HG03280 (cell line): ENCODE measurements at regions not wholly inside any gene's neighbourhood (a gene's known extent, or its start where the extent isn't known, plus 50 kb on each side); places are given as distances from the start of the nearest gene placed in this dataset.
"Not testable (repeated sequence)": the region's sequence is repeated elsewhere in the genome, so short reads cannot be mapped to it uniquely, and the experiment has no call there.

ENCODE experiments used
- ATAC-seq: cut with Tn5 transposase; IDR thresholded peaks from one replicate; pipeline ENCODE4 v1.9.1; 2021; ENCODE audit warnings: mild to moderate bottlenecking, moderate library complexity; ENCODE audit not compliant: unreplicated experiment

DNA sequence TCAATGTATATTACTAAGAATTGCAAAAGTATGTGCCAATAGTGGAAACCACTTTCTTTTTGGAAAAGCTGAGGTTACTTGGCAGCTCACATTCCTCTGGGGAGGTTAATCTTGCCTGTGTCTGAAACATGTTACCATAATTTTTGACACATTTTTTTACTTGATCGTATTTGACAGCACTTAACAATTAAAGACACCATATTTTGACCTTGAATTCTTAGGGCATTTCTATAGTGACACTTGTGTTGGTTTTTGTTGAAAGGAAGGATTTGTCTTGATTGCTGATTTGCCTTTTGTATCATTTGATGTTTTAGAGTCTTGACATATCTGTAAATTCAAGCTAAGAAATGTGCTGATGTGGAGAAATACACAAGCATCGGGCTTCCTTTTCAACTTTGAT is 2135.5 kb downstream of the PCDH7 start:
- no peak for ATAC-seq

DNA sequence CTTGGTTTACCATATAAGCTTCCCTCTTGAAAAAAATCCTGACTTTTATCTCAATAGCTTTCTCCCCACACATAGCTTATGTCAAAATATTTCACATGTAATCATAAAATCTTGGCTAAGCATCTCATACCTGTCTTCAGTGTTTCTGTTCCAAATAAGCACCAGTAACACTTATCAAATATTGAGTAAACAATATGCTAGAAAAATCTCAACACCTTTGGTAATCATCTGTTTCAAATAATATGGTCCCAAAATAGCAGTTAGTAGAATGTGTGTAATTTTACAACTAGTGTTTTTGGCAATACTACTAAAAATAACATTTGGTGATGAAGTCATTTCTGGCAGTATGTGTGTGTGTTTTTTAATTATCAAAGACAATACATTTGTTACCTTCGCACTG is 2138.2 kb downstream of the PCDH7 start:
- no peak for ATAC-seq

DNA sequence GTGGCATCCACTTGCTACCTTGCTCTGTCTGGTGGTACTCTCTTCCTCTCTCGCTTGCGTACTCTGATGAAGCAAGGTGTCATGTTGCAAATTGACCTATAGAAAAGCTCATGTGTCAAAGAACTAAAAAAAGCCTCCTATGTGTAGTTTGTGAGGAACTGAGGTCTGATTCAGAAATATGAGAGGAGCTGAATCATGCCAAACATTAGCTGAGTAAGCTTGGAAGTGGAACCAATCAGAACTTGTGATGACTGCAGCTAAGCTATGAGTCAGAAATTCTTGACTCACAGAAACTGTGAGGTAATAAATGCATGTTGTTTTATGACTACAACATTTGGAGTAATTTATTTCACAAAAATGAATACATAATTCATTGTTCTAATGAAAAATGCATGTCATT is 2138.8 kb downstream of the PCDH7 start:
- ATAC-seq: no peak

DNA sequence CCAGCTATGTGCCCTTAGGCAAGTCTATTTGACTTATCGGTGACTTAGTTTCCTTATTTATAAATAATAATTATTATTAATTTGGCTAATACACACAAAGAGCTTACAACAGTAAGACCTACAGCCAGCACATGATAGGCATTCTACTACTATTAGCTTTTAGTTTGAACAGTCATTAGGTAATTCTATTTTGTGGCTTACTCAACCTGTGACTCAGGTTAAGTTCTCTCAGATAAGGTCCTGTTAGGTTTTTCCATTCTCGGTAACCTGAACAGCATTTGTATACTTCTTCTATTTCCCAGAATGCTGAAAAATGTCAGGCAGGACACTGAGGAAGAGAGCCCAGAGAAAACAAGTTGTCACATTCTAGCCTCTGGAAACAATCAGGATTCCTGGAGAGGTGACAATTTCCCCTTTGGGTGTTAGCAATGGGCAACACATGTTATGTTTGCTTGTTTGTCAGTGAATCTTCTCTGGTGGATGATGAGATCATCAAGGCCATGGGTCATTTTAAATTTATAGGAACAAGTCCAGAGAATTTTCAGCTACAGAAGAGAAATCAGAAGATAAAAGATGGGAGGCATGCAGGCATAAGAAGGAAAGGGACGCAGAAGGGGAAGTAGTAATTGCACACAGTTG is 2144.7 kb downstream of the PCDH7 start:
- no peak for ATAC-seq

DNA sequence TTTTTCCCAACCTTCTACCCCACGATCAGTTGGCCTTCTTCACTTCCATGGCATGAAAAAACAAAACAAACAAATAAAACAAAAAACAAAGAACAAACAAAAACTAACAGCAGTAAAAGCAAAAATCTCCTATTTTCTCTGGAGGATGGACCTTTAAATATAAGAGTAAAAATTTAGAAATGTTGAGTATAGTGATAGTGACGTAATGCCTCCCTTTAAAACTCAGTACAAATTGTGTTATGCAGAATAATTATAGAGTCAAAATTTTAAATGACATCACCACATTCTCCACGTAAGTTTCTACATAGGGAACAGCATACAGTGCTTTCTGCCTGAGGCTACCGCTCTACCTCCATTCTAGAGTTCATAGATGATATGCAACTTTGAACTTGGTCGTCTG is 2156.4 kb downstream of the PCDH7 start:
- no peak for ATAC-seq

DNA sequence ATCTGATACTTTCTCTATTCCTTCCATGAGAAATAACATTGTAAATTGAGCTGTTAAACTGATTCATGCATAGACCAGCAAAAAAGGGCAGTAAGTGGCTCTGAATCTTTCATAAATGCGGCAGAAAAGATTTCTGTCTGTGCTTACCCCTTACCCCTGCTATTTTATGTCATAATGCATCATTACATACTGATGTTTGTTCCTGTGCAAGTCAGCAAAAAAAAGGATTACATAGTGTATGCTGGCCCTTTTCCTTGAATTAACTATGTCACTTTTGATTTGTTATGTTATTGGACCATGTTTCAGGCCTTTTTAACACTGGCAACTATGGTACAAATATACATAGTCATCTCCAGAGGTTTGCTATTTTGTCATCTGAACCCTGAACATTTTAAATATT is 2159.7 kb downstream of the PCDH7 start:
- ATAC-seq: no peak

DNA sequence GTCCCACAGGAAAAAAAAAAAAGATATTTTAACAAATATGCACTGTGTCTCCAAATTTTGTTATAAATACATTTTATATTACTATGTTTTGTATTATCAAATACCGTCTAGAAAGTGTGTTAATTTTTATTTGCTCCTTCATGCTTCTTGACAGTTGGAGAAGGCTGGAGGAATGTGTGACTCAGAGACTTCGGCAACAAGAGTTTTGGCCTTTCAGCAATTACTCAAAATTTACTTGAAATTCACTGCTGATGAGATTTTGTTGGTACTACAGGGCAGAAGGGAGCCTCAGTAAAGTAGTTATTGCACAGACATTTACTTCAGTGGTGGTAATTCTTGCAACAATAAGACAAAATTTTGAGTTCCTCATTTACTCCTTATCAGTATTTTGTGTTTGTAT is 2164.0 kb downstream of the PCDH7 start:
- ATAC-seq: no peak

DNA sequence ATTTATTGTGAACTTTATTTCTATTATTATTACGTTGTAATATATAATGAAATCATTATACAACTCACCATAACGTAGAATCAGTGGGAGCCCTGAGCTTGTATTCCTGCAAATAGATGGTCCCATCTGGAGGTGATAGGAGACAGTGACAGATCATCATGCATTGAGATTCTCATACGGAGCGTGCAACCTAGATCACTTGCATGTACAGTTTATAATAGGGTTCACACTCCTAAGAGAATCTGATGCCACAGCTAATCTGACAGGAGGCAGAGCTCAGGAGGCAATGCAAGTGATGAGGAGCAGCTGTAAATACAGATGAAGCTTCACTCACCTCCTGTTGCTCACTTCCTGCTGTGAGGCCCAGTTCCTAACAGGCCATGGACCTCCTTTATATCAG is 2170.2 kb downstream of the PCDH7 start:
- no peak for ATAC-seq

DNA sequence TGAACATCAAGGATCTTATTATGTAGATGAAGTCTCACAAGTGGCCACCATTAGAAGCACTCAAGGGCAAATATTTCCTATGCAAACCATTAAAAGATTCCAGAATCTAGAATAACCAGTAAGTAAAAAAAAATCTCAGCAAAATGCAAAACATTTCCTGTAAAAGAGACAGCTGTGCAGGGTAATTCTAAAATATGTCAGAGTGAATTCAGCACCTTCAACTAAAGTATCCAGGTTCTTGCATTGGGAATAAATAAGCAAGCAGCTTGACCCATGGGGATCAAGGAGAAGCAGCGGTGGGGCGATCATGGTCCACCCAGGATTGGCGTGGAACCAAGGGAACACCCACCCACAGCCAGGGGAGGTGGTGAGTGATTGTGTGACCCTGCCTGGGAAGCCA is 2188.9 kb downstream of the PCDH7 start:
- ATAC-seq: no peak

DNA sequence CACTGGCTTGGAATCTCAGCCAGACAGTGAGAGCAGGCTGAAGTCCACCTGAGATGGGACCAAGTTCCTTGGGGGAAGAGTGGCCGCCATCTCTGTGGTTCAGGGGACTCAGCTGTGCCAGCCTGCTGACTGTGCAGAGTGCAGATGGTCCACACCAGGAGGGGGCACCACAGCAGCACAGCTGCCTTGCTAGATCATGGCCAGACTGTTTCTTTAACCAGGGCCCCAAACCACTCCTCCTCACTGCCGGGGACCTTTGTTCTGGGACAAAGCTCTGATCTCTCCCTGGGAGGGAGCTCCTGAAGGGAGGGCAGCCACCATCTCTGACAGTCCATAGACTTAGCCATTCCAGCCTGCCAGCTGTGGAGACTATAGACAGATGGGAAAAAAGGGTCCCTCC is 2189.6 kb downstream of the PCDH7 start:
- no peak for ATAC-seq

DNA sequence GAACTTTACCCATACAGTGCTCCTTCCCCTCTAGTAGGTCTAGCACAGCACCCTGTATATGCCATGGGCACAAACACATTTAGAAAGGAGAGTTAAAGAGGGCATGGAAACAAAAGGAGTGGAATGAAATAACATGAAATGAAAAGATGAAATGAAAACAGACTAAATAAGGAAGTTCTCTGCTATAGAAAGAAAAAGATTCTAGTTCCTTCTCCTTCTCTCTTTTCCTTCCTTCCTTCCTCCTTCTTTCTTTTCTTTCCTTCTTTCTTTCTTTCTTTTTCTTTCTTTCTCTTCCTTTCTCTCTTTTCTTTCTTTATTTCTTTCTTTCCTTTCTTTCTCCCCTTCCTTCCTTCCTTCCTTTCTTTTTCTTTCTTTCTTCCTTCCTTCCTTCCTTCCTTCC is 2197.4 kb downstream of the PCDH7 start:
- no peak for ATAC-seq

DNA sequence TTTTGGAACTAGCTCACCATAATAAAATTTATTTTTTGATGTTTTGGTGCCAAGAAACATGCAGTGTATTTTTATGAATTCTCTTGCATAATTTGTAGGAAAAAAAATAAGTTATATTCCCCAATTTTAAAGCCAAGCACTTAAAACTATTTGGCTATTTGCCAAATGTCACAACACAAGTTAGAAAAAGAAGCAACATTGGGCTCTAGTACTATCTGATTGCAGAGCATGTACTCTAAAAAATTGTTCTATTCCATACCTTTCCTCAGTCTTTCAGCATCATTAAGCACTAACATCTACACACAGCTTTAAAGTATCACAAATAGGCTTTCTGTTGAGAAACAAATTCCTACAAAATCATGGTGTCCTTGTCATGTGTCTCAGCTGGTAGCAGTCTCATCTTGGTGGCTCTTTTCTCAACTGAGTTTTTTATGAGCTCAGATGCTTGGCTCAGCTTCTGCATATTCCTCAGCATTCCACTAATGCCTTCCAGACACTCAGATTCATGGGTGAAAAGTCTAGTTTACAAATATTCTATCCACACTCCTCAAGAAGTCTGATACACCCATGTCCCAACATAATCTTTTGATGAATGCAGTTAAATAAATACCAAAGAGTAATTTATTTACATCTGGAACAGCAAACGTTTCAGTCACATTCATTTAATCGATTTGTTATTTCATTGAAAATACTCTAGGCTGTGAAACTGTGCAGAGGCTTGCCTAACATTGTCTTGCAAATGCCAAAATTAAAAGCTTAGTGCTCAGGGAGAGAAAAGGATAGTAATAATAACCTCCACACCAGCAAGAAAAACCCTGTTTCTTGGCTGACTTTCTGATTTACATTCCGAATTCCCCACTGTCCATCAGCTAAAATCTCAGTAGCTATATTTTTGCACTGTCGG is 2209.9 kb downstream of the PCDH7 start:
- ATAC-seq: no peak

DNA sequence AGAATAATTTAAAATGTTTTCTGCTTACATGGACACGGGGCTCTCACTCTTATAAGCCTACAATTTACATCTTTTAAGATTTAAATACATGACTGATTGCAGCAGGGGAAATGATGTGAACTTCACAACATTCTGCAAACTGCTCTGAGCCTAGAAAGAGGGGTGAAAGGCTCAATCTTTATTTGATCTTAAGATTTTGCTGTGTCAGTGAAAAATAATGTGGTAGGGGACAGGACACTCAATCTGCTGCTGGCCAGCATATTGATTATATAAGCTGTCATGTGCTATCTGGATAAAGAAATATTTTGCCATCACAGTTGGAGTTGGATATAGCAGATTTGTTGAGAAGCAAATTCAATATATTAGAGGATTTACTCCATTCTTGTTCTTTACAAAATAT is 2210.5 kb downstream of the PCDH7 start:
- no peak for ATAC-seq

DNA sequence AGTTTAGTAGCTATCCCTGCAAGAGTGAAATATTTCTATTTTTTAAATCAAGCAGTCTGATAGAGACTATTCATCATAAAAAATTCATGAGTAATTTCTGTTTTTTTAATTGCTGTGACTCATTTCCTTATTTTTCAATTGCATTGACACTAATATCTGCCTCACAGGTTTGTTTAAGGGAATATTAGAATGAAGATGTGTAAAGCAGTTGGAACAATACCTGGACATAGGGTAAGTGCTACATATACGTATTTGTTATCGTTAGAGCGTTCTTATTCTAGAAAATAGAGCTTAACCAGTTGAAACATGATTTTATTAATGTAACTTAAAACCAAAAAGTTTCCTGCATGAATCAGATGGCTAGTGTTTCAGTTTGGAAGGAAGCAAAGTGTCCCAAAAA is 2211.3 kb downstream of the PCDH7 start:
- no peak for ATAC-seq

DNA sequence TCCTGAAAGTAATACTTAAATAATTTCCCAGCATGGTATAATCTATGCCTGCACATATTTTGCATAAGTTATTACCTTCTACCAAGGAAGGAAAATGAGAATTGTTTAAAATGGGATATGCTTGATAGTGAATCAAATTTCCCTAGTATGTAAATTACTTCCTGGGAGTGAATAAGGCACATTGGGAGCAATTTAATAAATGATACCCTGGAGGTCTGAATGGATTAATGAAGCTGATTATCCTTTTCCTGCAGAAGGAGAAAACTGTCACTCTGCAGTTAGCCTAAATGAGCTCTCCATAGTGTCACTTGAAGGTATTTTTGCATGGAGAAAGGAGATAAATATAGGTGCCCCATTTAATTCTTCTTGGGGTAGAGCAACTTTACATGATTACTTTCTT is 2212.0 kb downstream of the PCDH7 start:
- ATAC-seq: no peak

DNA sequence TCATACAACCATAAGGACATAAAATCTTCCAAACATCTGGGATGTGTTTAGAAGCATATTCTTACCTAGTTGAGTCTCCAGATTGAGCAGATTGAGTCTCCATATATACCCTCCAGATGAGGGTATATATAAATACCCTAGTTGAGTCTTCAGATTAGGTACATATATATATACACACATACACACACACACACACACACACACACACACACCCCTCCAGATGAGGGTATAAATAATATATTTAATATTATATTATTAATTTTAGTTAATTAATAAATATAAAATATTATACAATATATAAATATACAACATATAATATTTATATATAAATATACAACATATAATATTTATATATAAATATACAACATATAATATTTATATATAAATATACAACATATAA is 2219.1 kb downstream of the PCDH7 start:
- not testable (repeated sequence) for ATAC-seq

DNA sequence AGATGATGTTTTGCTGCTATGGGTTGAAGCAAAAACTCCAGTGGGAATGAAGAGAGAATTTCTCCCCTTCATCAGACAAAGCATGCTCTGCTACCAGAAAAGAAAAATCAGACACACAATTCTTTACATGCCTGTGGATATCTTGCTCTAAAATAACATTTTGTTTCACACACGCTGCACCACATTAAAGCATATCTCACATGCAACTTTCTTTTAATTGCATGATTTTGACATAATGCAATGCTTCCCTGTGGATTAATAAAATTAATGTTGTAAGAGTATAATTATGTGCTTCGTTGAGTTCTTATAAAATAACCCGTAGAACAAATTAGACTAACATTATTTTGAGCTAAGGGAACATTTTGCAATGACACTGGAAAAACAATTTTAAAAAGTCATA is 2230.7 kb downstream of the PCDH7 start:
- no peak for ATAC-seq

DNA sequence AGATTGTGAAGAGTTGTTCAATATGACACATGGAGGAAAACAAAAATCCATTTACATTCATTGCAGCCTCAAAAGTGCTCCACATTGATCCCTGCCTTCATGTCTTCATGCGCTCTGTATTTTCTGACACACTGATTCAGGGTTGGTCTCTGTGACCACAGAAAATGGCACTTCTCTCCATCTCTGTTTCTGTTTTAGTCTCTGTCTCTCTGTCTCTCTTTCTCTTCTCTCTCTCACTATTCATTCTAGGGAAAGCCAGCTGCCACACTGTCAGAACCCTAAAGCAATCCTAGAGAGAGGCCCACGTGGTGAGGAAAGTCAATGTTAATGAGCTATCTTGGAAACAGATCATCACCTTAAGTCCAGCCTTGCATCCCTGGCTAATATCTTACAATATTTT is 2238.4 kb downstream of the PCDH7 start:
- ATAC-seq: no peak

DNA sequence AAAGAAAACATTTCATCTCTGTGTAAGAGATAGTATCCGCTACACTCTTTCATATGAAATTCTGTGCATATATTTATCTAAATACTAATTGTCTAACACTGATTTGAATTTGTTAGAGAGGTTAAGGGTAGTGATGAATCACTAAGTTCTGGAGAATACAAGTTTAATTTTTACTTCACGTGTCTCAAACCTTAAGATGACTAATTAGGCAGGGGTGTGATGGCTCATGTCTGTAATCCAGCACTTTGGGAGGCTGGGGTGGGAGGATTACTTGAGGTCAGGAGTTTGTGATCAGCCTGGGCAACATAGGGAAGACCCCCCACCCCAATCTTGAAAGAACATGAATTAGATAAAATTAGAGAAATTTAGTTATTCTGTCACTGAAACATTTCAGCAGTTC is 2241.9 kb downstream of the PCDH7 start:
- no peak for ATAC-seq

DNA sequence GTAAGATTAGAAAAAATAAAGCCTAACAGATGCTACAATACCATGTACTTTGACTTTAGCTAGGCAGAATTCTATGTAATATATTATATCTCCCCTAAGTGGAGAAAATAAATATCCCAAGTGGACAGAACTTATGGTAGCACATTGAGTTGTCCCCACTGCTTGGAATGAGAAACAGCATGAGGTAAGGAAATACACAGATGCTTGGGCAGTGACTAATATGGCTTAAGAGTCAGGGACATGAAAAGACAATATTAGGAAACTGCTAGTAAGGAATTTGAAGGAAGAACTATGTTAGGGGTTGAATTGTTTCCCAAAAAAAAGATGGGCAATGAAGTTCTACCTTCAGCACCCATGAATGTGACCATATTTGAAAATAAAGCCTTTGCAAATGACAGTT is 2265.1 kb downstream of the PCDH7 start:
- ATAC-seq: no peak

DNA sequence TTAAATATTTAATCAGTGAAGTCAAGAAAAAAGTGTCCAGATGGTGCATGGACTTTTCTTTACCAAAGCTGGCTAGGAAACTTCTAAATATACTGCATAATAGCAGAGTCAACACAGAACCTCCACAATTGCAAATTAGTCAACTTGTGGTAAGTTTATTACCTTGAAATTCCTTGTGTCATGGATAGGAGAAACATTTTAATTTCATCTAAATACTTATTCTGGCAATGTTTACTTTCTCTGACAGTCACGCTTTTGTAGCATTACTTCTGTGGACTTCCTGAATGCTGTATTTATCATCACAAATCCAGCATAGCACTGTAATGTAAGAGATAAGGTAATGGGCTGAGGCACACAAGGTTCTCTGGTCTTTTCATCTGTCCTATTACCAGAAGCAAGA is 2266.1 kb downstream of the PCDH7 start:
- no peak for ATAC-seq

DNA sequence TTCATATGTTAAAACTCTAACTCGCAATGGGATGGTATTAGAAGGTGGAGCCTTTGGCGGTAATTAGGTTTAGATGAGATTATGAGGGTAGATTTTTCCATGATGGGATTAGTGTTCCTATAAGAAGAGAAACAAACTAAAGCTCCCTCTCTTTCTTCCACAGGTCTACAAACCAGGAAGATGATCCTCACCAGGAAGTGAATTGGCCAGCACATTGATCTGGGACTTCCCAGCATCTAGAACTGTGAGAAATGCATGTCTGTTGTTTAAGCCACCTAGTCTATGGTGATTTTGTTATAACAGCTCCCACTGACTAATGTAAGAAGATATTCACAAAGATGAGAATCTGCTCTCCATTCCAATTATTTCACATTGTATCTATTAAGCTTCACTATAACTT is 2266.9 kb downstream of the PCDH7 start:
- ATAC-seq: no peak
